ENCODE measurements at regions not wholly inside any gene's neighbourhood (a gene's known extent, or its start where the extent isn't known, plus 50 kb on each side); places are given as distances from the start of the nearest gene placed in this dataset.
"Not testable (repeated sequence)": the region's sequence is repeated elsewhere in the genome, so short reads cannot be mapped to it uniquely, and the experiment has no call there.

DNA sequence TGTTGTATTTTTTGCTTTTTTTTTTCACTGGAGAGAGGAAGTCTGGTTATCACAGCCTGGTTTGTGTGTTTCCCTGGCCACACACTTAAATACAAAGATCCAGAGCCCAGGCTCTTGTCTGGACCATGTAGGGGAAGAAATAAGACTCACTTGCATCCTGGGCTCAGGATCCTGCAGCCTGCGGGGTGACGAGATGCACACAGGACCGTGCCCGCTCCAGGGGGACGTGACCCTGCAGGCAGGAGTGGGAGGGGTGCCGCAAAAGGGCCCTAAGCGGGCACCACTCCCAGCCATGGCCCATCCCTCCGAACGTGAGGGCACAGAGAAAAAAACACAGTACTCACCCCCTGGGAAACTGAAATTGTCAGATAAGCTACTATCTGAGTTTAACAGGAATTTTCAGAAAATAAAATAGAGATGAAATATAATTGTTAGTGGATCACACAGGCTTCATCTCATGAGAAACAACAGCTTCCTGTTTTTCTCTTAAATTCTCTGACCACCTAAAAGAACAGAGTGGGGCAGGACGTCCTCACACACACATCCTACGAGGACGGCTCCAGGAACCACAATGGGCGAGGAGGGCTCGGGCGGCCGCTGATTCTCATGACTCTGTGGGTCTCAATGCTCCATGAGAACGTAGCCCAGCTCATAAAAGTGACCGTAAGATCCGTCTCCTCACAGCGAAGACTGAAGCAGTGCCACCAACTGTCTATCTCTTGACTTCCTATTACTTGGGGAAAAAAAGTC lies 142.6 kb upstream of the ALKAL2 start:
- no peak for DNase-seq (ENCODE audit: low spot score)

- no peak for DNase-seq (ENCODE audit: low spot score)
Measured at GRCh38 chr2:429575-430254, 141.8 kb upstream of the ALKAL2 start.

GRCh38 chr2:429142-429541 lies 141.3 kb upstream of the ALKAL2 start:
- DNase-seq (ENCODE audit: low spot score) = no peak

- DNase-seq (ENCODE audit: low spot score) = no peak
Measured at GRCh38 chr2:428591-428990, 140.7 kb upstream of the ALKAL2 start.

DNA sequence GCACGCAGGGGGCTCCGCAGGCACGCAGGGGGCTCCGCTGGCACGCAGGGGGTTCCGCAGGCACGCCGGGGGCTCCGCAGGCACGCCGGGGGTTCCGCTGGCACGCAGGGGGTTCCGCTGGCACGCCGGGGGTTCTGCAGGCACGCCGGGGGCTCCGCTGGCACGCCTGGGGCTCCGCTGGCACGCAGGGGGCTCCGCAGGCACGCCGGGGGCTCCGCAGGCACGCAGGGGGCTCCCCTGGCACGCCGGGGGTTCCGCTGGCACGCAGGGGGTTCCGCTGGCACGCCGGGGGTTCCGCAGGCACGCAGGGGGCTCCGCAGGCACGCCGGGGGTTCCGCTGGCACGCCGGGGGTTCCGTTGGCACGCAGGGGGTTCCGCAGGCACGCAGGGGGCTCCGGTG lies 138.8 kb upstream of the ALKAL2 start:
- DNase-seq (ENCODE audit: low spot score) = not testable (repeated sequence)

GRCh38 chr2:425947-426346 lies 138.1 kb upstream of the ALKAL2 start:
- no peak for DNase-seq (ENCODE audit: low spot score)

DNA sequence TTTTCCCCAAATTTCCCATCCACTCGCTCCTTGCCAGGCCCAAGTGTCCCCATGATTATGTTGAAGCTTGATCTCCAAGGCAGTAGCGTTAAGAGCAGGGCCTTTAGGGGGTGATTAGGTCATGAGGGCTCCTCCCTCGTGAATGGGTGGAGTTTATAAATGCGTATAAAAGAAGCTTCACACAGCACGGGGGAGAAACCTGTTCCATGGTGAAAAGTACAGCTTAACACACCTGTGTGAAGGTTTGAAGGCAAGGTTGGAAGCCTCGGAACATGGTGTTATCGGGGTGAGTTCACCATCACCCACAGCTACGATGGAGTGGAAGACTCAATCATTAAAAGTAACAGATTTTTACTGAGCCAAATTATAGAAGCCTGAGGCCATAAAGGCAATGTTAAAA lies 137.4 kb upstream of the ALKAL2 start:
- DNase-seq (ENCODE audit: low spot score) = no peak

- no peak for DNase-seq (ENCODE audit: low spot score)
Measured at GRCh38 chr2:424306-425171, 136.6 kb upstream of the ALKAL2 start.

DNA sequence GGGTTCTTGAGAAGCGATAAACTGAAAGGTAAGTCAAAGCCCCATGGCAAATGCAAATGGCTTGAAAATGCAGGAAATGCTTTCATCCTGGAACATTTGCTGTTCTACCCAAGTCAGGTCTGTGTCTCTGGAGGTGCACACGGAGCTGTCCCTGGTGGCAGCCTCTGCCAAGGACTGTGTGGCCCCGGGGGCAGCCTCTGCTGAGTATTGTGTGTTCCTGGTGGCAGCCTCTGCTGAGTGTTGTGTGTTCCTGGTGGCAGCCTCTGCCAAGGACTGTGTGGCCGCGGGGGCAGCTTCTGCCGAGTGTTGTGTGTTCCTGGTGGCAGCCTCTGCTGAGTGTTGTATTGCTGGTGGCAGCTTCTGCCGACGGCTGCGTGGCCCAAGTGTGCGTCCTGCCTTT lies 135.6 kb upstream of the ALKAL2 start:
- no peak for DNase-seq (ENCODE audit: low spot score)

DNA sequence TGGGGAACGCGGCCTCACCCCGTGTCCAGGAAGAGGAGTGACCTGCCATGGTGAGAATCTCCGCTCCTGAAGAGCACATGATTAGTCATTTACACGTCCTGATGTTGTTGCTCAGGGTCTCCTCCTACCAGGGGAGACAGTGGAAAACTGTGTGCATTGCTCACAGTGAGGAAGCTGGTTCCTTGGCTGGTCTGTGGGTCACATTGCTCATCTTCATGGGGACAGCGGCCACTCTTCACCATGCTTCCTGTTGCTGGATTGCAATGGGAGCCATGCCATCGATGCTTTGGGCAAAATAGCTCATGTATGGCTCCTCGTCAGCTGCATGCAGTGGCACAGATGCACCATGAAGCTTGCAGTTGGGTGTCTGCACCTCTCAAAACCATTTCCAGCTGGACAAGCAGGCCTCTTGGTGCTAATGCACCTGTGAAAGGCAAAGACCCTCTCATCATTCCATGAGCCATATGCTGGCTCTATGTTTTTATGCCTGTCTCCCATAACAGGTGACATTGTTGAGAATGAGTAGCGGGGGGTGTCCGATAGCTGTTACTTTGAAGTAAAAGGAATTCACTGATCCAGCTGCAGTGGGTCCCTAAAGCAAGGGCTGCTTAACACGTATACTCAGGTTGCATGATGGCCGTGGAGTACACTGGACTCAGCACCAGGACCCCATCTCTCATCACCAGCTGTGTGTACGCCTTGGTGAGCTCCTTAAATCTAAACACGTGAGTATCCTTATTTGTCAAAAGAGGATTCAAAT lies 135.0 kb upstream of the ALKAL2 start:
- no peak for DNase-seq (ENCODE audit: low spot score)

GRCh38 chr2:421406-421805 lies 133.5 kb upstream of the ALKAL2 start:
- no peak for DNase-seq (ENCODE audit: low spot score)

DNA sequence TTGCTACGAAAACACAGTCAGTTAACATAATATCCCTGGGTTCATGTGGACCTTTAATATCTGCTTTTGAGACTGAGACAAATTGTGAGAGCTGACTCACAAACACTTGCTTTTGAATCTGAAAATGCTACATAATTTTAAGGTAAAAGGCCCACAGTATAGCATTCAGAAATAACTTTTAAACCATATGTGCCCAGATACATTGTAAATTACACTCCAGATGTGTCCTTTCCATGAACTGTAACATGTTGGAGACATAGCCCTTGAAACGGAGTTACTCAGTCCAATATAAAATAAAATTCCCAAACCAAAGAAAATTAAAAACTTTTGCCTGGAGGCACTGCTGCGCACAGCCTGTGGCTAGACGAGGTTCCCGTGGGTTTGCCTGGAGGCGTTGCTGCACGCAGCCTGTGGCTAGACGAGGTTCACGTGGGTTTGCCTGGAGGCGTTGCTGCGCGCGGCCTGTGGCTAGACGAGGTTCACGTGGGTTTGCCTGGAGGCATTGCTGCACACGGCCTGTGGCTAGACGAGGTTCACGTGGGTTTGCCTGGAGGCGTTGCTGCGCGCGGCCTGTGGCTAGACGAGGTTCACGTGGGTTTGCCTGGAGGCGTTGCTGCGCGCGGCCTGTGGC lies 131.9 kb upstream of the ALKAL2 start:
- no peak for DNase-seq (ENCODE audit: low spot score)

GRCh38 chr2:417662-418061 lies 129.8 kb upstream of the ALKAL2 start:
- DNase-seq (ENCODE audit: low spot score) = no peak

GRCh38 chr2:417006-417405 lies 129.1 kb upstream of the ALKAL2 start:
- DNase-seq (ENCODE audit: low spot score) = no peak

- DNase-seq (ENCODE audit: low spot score) = no peak
Measured at GRCh38 chr2:415986-416610, 128.2 kb upstream of the ALKAL2 start.

DNA sequence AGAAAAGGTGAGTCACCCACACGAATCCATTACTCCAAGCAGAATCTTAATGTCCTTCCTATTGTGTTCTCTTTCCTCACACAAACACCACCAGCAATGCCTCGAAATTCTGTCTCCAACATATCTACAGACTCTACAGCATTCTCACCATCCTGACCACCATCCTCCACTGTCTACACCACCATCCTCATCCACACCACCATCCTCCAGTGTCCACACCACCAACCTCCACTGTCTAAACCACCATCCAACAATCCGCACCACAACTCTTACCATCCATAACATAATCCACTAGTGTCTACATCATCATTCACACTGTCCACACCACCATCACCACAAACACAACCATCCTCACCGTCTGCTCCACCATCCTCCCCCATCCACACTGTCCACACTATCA lies 121.6 kb upstream of the ALKAL2 start:
- DNase-seq (ENCODE audit: low spot score) = no peak

DNA sequence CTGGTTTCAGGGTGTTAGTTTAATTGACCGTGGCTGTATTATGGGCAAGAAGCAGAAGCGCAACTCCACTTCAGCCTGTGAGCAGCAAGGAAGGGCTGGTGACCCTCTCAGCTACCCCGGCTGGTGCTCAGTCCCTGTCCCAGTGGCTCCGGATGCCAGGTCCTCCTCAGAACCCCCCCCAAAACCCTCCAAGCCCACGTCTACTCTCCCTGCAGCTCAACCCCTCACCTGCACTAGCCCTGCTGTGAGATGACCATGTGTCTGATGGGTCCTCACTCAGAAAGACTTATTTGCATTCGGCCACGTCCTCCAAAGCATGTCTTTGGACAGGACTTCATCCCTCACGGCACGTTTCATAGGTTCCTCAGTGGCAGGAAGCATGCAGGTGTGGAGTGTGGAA lies 119.7 kb upstream of the ALKAL2 start:
- no peak for DNase-seq (ENCODE audit: low spot score)

GRCh38 chr2:406876-407275 lies 119.0 kb upstream of the ALKAL2 start:
- DNase-seq (ENCODE audit: low spot score) = no peak

DNA sequence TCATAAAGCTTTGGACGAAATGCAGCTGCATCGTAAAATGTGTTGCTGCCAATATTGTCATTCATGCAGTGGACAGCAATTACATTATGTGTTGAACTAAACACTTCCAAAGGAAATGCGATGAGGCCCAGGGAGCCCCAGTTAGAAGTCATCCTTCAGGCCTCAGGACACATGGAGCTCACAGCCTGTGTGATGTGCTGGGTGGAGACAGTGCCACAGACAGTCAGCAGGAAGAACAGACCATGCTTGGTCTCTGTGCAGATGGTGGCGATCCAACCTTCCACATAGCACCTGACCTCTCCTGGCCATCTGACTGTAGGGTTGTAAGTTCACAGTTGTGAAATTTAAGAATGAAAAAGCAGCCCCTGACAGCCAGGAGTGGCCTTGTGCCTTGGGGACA lies 118.3 kb upstream of the ALKAL2 start:
- no peak for DNase-seq (ENCODE audit: low spot score)

GRCh38 chr2:404581-404980 lies 116.7 kb upstream of the ALKAL2 start:
- no peak for DNase-seq (ENCODE audit: low spot score)
